CD4-positive, alpha-beta T cell treated with Interleukin-6 for 4 hours (primary cell): ENCODE measurements at regions not wholly inside any gene's neighbourhood (a gene's known extent, or its start where the extent isn't known, plus 50 kb on each side); places are given as distances from the start of the nearest gene placed in this dataset.

Source experiments
- DNase-seq: peaks from one replicate; pipeline ENCODE4 v3.0.0-alpha.2; 2020; ENCODE audit warnings: mixed read lengths

DNA sequence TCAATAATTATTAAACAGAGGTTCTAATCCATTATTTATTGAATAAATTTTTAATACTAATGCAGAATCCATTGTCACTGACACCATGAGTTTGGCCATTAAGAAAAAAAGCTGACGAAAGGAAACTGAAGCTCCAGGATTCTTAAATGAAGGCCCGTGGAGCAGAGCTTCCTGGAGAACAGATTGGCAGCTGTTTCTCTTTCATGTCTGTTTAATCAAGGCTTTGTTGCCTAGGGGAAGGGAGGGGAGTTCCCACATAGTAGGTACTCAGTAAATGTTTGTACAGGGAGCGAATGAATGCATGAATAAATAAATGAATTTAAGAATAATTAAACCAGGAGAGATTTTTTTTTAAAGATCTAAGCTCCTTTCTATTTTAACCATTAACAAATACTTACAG, 315.1 kb upstream of the KLHL29 start:
- no peak for DNase-seq

DNA sequence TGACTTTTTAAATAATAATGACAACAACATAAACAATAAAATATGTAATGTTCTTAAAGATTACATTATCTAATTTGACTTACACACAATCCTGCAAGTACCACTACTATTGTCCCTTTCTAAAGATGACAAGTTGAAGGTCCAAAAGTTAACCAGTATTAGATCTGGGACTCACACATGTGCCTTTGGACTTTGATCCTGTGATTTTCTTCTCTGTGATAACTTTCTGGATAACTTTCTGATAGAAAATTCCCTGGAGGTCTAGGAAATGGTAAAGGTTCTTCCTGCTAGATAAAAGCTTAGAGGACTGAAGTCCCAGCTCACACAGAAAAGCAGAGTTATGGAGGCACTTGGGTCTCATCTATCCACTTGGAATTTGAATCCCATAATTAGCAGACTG, 311.9 kb upstream of the KLHL29 start:
- DNase-seq, result no peak

DNA sequence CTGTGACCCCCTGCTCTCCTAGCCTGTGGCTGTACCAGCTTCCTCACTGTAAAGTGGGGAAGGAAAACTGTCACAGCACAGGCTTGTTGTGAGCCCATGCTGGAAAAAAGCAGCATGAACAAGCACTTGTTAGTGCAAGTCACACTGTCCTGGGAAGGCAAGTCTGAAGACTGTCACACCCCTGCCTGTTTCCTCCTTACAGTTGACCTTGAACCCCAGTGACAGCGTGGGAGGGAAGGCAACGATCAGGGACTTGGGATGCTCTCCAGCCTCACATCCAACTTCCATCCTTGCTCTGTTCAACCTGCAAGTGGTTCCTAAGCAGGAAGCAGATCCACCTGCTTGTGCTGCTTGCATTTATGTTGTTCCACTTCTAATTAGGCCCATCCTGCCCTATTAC, 311.3 kb upstream of the KLHL29 start:
- no peak for DNase-seq

DNA sequence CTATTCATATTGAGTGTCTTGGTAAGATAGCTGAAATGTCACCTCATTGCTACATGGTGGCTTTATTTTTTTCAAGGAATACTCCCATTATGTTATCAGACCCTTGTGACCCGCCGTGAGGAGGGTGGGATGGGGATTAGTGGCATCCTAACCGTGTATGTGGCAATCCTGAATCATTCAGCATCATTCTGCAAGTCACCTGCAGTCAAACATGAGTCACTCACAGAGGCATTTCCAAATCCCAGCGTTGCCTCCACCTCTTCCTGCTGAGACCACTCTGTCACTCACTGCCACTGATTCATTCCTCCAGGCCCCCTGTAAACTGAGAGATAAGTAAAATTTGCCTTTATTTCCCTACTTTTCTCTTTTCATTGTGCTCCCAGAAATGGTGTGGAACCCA, 307.4 kb upstream of the KLHL29 start:
- DNase-seq, result no peak

DNA sequence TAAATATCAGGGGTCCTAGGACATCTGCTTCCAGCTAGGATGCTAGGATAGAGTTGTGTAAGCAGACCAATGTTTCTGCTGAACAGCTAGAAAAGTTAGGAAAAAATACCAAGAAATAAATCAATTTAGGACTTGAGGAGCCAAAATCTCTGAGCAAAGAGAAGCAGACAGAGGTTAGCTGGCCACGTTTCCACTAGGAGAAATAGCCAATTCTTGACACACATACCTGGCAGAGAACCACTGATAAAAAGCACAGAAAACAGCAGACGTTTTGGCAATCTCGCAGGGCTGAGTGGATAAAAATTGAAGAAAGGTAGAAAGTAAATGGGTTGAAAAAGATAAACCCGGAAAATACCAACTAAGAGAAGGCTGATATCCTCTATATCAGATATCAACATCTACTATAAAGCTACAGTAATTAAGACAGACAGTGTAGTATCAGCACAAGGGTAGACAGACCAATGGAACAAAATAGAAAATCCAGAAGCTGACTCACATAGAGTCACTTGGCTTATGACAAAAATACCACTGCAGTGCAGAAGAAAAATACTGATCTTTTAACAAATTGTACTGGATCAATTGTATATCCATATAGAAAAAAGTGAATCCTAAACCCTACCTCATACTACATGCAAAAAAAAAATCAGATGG, 306.1 kb upstream of the KLHL29 start:
- no peak for DNase-seq

DNA sequence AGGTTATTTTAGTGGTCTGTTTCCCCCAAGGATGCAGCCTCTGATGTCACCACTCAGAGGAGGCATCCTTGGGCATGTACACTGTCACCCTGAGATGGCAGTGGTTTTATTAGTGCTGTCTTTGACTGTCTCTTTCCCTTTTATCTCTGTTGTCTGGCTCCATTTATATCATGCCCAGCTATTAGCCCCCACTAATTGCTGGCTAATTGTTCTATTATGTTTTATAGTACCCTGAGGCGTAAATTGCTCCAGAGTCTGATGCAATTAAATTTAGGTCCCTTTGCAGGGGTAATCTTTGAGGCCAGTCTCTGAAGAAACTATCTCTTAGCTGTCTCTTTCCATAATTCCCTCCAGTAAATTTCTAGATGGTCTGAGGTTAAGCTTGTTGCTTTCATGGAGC, 301.0 kb upstream of the KLHL29 start:
- no peak for DNase-seq

DNA sequence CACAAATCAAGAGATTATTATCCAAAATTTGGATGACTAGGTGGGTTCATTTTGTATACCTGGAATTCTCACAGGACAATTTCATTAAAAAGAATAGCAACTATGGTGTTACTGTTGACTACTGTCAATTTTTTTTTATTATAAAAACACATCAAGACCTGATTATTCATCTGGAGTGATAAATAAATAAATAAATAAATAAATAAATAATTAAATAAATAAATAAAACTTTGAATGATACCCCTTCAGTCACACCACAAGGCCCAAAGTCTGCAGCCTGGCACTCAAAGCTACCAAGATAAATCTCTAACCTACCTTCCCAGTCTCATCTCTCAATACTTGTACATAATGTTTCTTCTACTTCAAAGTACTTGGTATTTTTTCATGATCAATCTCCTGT, 294.0 kb upstream of the KLHL29 start:
- no peak for DNase-seq

DNA sequence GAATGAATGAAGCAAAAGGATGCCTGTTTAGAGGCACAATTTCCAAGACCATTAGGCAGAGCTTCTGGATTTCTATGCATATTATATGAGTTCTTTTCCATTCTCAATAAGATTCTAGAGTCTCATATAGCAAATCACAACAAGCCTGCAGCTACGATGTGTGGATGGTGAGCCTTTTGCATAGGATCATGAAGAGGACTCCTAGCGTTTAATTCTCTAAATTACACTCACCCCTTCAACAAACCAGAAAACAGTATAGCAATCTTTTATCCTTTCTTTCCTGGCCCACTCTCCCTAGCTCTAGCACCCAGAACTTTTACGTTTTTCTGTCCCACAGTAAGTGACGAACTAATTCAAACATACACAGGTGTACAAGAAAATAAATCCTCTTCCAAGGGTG, 293.1 kb upstream of the KLHL29 start:
- DNase-seq, result no peak

DNA sequence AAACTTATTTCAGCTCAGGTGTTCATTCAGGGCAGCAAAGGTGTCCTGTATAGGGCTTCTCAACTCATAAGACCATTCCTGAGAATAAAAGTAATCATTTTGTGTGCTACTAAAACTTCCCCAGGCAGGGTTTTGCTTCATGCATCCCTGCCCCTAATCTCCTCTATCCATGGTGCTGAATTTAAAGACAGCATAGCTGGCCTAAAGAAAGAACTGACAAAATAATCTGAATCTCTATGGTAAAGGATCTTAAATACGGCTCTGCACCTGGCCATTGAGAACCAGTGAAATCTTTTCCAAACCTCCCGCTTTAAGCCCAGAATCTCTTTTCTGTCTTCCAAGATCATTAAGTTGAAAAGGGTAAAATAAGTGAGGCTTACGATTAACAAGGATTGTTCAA, 292.1 kb upstream of the KLHL29 start:
- DNase-seq, result no peak

DNA sequence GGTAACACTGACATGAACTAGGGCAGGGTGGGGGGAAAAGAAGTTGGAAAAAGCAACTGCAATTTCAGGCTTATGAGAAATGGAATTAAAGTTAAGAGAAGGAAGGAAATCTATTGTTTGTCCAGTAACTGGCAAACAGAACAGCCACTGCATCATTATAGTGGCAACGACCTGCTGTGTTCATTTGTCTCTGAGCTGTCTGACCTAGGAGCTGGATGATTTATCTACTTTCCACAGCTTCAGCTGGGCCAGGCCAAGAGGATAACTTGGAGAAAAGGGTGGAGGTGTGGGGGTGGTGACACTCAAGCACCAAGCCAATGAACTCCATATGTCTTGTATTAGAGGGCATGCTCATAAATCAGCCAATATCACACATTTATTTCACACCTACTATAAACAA, 291.5 kb upstream of the KLHL29 start:
- no peak for DNase-seq

DNA sequence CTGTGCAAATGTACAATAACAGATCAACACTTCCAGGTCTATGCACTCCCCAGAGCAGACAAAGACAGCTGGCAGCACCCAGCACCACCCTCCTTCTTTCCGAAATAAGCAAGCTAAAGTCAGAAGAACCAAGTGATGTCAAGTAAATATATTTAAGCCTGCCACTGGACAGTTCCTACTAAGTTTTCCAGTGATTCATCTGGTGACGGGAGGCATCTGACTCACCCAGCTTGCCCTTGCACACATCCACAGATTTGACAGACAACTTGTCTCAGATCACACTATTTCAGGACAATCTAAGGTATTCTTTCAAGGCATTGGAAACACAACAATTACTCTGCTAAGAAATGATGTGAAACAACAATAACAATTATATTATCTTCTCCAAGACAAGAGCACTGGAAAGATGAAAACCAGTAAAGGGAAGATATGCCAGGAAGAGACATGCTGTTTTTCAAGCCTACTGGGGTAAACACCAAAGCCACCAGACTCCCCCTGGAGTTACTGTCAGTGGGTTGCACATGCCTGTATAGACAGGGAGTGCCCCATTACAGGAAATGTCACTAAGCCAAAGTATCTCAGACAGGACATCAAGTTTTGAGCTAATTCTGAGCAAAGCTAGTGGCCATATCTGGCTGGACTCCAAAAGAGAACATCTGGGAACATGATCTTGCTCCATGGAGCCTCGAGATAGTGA, 287.9 kb upstream of the KLHL29 start:
- DNase-seq, result no peak

DNA sequence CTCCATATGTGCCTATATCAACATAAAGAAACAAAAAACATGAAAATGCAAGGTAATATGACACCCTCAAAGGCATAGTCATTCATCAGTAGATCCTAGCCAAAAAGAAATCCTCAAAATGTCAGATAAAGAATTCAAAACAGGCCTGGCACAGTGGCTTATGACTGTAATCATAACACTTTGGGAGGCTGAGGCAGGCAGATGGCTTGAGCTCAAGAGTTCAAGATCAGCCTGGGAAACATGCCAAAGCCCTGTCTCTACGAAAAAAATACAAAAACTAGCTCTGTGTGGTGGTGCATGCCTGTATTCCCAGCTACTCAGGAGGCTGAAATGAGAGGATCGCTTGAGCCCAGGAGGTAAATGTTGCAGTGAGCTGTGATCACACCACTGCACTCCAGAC, 284.6 kb upstream of the KLHL29 start:
- no peak for DNase-seq

DNA sequence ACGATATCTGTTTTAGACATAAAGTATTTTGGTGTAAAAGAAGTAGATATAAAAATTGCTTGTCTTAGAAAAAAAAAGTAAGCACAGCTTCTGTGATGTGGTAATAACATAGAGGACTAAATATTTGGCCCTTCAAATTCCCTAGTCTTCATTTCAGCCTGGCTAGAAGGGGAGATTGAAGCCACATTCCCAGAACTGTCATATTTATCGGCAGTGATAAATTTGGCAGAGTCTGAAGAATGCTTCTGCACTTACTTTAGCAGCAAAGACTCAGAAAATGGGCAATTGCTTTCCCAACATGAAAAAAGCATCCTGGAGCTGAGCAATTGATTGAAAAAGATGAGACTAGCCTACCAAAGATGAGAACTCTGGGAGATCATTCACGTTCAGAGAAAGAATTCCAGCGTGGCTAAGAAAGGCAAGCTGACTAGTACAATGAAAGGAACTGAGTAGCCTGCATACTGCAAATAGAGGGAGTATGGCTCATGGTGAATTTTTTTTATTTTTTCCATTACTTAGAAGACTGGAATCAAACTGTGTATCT, 278.7 kb upstream of the KLHL29 start:
- no peak for DNase-seq

DNA sequence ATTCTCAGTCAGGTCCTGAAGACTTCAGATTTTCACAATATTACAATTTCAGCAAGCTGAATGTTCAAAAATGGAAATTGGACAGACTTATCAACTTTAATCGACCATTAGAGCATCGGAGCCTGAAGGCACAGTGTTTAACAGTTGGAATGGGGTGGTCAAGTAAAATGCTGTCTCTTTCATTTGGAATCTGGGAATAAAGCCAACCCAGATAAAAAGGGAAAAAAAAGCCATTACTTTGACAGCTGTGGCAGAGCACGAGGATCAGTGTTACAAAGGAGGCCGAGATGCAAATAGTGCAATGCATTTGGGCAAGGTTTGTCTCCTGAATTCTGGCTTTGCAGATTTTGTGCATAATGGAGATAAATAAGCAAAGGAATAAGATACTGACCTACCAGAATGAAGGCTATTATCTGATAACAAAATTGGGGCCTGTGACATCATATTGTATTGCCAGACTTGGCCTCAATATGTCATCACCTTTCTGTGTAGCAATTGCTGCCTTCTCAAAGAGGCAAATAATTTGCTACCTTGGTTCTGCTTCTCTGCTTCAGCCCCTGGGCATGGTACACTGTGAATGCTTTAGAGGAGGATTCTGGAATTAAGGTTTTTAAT, 277.5 kb upstream of the KLHL29 start:
- DNase-seq, result no peak

DNA sequence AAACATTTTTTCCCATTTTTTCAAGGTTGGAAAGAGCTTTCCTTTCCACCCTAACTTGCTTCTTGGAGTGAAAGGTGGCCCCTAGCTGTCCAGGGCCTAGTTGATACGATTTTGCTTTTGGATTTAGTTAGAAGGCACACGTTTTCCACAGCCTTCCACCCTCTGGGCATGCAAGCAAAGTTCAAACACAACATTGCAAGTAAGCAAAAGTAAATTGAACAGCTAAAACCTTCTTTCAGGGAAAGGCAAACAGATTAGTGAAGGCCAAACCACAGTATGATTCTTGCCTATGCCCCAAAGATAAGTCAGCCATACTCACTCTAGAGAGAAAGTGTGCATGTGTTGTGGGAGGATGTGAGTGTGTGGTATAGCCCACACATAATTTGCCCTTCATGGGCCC, 273.7 kb upstream of the KLHL29 start:
- DNase-seq, result no peak

DNA sequence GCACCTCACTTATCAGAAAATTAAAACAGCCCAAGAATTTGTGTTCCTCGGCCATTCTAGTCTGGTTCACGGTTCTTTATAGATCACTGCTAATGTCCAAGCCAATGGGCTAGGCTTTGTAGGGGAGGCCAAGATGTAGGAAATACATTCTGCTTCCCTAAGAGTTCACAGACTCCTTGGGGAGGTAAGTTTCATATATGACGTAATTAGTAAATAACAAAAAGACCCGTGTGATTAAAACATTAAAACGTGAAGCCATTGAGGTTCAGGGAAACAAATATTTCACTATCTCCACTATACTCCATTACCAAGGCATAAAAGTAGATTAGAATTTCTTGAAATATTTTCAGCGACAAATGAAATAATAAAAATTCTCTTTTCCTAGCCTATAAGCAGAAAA, 272.5 kb upstream of the KLHL29 start:
- DNase-seq, result no peak

DNA sequence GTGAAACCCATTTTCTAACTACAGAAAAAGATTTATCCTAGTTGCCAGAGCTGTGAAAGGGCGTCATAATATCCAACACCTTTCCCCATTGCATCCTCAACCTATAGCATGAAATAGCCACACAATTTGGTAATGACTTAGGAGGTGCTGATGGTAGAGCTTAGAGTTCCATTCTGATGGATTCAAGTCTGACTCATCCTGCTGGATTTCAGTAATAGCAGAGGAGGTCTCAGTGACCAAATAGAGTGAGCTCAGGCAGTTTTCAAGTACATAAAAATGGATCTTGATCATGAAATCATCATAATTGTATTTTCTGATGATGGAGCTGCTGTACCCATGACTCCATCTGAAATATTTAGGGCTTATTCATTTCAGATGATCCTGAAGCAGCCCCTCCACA, 270.7 kb upstream of the KLHL29 start:
- DNase-seq, result no peak

DNA sequence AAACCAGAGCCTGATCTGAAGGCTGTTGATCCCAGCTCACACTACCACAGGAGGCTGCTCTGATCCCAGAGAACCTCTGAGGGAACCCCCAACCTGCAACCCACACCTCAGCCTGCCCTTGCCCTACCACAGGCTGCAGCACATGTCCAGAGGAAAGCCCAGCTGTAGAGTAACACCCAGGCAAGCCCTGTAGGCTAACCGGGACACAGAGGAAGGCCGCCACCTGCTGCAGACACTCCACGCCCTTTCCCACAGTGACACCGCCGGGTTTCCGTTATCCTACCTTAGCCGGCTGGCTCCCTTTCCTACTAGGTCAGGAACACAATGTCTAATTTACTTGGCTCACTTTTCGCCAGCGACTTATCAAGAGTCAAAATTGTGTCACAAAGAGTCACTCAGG, 266.7 kb upstream of the KLHL29 start:
- DNase-seq, result no peak

DNA sequence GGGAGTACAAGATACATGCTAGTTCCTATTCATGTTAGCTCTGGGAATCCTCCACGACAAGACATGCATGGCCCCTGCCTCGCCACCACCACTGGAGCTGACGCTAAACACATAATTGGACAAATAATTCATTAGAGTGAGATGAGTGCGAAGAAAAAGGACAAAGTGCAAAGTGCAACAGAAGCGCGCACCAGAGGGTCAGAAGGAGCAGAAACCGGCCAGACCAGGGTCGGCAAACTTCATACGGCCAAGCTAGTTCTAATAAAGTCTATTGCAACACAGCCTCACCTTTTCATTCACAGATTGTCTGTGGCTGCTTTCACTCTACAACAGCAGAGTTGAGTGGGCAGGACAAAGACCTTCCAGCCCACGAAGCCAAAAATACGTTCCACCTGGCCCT, 266.1 kb upstream of the KLHL29 start:
- DNase-seq, result no peak

DNA sequence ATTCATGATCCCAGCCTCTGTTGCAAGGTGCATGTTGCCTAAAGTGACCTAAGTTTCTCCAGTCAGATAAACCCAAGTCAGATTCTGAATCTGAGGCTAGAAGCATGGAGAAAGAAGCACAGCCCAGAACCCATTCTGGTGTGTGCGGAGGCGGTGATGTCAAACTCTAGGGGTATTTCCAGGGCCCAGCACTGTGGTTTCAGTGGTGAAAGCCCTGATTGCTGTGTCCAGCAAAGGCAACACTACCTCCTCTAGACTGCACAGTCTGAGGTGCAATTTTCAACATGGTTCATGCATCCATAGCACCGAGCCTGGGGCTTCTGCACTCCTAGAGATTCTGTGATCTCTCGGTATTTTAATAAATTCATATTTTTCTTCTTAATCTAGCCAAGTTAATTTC, 264.8 kb upstream of the KLHL29 start:
- no peak for DNase-seq

DNA sequence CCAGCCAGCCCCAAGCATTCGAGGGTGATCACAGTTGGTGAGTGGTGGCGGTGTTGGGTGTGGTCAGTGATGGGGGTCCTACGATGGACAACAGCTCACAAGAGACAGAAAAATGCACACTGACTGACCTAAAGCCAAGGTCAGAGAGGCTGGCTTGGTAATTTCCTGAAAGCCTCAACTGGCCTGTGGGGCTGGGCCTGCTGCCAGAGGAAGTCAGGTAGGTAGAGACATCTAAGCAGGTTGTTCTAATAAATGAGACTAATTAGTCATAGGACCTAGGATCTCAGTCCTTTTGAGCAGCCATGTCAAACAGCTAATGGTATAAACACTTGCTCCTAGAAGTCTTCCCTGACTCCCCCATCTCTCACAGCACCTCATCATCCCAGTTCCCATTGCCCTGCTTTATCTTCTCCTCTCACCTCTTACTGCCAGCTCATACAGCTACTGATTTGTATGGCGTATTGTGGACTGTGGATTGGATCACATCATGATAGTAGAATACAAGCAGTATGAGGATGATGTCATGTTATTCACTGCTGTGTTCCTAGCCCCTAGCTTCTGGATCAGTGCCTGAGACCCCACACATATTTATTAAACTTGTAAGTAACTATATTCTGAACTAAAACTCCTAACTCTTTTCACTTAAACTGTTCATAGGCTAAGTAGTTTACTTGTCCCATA, 262.9 kb upstream of the KLHL29 start:
- DNase-seq, result no peak

DNA sequence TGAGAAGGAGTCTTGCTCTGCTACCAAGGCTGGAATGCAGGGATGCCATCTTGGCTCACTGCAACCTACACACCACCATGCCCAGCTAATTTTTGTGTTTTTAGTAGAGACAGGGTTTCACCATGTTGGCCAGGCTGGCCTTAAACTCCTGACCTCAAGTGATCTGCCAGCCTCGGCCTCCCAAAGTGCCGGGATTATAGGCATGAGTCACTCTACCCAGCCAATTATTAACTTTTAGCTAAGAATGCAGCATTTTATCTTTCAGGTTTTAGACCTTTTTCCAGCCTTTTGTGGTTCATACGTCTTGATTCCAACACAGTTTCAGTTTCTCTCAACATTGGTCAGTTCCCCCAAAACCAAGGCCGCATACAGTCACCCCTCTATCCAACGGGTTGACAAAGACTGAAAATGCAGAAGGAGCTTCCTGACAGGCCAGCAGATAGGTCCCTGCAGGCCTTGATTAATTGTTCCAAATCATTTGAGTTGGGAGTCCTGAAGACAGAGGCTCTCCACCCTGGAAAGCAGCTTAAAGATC, 262.2 kb upstream of the KLHL29 start:
- DNase-seq, result no peak

DNA sequence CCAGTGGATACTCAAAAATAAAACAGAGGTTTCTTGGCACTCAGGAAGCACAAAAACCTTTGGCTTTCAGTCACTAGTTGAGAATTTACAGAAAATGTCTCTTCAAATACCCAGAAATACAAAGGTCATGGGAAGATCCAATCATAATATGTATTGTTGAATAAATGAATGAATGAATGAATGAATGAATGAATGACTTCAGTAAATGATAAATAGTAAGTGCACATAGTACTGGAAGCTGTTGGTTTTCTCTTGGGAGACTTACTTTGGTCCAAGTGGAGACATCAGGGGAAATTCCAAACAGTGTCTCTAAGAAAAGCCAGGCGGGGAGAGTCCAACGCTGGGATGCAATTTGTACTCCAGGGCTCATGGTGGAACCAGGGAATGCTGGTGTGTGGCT, 261.3 kb upstream of the KLHL29 start:
- DNase-seq, result no peak
